GM18873 (cell line): ENCODE measurements at regions not wholly inside any gene's neighbourhood (a gene's known extent, or its start where the extent isn't known, plus 50 kb on each side); places are given as distances from the start of the nearest gene placed in this dataset.
A peak's percentile ranks its signal among the peaks of the same experiment; 100 is the strongest.

Source experiments
- ATAC-seq: cut with Tn5 transposase; IDR thresholded peaks from one replicate; pipeline ENCODE4 v1.9.1; 2021; ENCODE audit warnings: mild to moderate bottlenecking, moderate library complexity, moderate number of reproducible peaks; ENCODE audit not compliant: unreplicated experiment, low FRiP score

- ATAC-seq, result no peak
Observed at GRCh38 chr12:65540140-65540539, 261.7 kb downstream of the MSRB3 start.

DNA sequence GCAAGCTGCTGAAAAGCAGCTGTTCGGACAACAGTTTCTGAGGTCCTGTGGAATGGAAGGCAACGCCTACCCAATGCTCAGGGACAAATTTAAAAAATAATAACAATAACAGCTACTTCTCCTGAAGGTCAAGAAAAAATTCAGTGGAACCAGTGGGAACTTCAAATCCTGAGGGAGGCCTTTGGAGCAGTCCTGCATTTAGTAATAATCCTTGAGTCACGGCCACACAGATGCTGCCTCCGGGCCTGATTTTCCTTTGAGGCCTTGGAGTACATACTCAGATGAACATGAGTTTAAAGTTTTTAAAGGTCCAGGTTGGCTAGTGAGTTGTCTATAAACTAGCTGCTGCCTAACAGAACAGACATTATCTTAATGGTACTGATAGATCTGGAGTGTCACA, 268.0 kb downstream of the MSRB3 start:
- no peak for ATAC-seq

DNA sequence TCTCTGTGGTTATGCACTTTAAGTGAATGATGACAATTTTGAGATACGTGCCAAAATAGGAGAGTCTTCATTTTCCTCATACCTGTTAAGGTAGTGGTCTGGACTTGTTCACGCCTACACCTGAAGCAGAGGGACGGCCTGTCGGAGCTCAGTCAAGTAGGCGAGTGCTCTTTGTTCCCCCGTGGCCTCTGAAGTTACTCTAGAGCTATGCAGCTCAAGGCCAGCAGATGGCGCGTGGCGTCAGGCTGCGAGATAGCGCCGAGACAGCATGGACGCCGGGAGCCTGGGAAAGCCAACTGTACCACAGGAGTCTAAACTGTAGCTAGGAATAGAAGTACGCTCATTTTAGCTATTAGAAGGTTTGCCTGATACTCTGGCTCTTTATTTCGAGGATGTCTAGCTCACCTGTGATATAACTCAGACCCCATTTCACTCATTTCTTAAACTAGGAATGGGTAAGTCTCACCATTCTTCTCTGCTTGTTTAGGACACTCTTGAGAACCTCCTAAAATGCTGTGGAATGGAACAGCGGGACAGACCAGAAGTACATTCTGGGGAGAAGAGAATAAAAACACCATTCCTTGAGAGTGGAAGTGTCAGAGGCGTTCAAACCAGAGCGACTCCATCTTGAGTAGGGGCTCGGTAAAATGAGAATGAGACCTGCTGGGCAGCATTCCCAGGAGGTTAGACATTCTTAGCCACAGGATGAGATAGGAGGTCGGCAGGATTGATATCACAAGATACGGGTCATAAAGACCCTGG, 267.4 kb upstream of the HMGA2 start:
- ATAC-seq, result peak; percentile 96

DNA sequence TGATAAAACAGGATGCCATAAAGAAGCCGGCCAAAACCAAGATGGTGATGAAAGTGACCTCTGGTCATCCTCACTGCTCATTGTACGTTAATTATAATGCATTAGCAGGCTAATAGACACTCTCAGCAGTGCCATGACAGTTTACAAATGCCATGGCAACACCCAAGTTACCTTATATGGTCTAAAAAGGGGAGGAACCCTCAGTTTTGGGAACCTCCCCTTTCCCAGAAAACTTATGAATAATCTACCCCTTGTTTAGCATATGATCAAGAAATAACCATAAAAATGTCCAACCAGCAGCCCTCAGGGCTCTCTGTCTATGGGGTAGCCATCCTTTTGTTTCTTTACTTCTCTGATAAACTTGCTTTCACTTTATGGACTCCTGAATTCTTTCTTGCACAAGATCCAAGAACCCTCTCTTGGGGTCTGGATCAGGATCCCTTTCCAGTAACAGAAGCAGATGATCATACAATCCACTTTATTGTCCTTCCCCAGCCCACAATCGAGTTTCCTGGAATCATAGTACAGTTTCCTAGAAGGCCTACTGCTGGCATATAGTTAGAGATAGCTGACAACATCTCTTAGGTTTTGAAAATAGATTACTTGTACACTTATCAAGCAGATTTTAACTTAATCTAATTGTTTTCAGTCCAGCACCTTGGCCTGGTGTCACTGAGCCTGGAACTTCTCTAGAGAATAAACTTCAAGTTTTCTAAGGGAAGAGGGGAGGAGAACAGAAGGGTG, 266.7 kb upstream of the HMGA2 start:
- ATAC-seq, result no peak

DNA sequence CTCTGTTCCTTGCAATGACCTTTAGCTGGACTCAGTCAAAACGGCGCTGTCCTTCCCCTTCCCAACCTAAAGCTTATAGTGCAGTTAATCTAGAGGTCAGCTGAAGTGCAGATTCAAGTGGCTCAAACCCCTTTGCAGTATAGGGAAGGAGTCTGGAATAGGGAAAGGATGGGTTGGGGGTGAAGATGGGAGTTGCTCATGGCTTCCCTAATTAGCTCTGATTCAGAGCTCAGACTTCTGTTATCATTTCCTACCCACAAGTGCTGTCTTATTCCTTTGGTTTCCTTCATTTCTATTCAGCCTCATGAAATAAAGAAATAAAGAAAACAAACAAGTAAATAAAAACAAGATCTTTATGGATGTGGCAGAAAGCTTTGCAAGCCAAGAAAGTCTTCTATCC, 264.0 kb upstream of the HMGA2 start:
- ATAC-seq, result no peak

DNA sequence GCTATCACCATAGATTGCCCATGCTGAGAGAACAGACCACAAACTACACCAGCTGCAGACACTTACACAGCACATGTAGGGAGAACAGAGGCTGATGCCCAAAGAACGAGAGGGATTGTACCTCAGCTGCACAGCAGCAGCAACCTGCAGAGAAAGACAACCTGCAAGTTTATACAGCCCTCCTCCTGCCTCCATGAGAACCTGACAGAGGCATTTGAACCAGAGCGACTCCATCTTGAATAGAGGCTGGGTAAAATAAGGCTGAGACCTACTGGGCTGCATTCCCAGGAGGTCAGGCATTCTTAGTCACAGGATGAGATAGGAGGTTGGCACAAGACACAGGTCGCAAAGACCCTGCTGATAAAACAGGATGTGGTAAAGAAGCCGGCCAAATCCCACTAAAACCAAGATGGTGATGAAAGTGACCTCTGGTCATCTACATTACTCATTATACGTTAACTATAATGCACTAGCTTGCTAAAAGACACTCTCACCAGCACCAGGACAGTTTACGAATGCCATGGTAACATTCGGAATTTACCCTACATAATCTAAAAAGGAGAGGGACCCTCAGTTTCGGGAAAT, 262.4 kb upstream of the HMGA2 start:
- no peak for ATAC-seq

DNA sequence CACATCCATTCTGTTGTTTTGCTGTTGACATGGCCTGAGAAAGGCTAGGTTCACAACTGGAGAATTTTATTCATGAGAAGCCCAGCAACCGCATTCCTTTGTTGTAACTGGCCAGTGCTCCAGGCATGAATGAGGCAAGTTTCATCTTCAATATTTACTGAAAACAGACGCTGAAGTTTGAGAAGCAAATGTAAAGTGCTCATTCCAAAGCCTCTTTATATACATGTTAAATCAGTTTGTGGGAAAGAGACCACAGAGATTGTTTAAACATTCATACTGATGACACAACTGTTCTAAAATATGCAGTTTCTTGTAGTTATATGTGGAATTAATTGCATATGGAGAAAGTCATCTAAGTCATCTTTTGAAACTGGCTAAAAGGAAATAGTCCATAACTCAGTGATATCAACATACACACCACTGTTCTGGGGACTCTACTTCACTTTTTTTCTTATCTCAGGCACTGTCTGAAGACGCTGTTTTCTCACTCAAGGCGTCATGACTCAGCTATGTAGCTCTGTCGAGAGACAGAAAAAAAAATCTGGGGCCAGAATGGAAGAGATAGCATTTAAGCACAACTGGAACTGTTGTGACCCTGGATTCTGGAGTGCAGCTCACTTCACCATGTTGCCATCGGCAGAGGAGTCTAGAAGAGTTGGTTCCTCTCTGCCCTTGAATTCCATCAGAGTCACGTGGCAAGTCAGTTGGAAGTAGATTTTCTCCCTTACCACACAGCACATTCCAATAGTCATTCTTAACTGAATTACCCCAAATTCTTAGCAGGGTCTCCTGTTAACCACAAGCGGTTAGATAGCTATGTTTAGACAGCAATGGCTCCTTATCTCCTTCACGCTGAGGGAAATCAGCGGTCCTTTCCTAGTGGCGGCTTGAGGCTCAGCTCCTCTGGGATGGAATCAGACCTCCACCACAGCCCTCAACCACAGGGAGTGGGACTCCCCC, 258.4 kb upstream of the HMGA2 start:
- ATAC-seq, result no peak

DNA sequence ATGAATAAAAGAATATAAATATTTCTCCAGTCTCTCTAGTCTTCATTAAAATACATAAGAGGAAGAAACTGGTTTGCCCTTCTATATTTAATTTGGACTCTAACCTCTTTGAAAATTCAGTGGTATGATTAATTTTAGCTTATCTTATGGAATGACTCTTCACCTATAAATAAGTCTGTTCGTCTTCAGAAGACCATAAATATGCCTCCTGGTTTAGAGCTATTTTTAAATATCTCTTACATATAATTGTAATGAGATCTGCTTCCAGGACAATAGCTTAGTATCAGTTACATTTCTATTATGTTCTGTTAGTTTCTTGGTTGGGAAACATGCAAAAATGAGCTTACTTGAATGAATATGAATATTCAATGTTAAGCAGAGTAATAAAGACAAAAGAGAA, 257.5 kb upstream of the HMGA2 start:
- no peak for ATAC-seq

GRCh38 chr12:65567820-65568219, 256.5 kb upstream of the HMGA2 start:
- no peak for ATAC-seq

- no peak for ATAC-seq
Observed at GRCh38 chr12:65568517-65568916, 255.8 kb upstream of the HMGA2 start.

- no peak for ATAC-seq
Observed at GRCh38 chr12:65570451-65571130, 253.7 kb upstream of the HMGA2 start.

DNA sequence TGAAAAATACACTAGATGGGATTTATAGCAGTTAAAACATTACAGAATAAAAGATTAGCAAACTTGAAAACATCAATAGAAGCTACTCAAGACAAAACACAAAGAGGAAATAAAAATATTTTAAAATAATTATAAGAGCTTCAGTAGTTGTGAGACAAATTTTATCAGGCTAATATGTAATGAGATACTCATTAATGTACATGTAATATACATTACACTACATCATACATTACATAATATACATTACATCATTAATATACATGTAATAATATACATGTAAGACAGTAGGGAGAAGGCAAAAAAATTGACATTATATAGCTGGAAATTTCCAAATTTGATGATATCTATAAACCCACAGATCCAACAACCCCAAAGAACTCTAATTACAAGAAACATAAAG, 249.4 kb upstream of the HMGA2 start:
- ATAC-seq, result no peak

- no peak for ATAC-seq
Observed at GRCh38 chr12:65584016-65584415, 240.3 kb upstream of the HMGA2 start.

DNA sequence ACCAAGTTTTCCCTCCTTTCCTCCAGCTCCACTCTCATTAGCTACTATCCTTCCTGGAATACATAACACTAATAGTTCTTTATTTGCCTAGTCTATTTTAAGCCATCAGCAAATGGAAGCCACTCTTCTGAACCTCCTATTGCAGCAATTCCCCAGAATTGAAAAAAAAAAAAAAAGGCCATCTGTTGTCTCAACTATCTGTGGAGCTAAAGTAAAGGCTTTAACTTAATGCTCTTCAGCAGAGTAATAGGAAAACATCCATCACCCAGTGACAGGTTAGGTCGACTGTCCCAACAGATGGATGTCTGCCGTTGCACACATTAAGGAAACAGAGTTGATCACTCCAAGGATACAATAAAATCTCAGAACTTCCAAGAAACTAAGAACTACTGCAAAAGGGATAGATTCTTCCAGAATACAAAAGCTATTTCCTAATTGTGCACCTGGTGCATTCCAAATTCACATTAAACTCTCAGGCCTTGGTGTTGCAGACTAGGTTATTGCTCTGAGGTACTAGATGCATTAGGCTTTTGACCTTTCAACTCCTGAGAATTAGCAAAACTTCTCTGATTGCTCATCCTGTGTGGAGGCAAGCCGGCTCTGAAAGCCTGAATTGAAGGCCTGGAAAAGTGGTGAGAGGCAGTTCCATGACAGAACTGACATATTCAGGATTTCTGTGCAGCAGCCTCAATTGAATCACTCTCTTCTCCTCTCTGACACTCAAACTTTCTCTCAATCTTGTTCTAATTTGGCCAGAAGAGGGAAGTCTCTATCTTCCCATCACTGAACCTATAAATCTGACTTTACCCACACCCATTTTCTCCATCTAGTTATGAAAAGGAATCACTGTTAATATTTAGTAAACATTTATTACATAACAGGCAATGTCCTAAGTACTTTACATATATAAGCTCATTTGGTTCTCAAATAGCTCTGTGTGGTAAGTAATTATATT, 238.4 kb upstream of the HMGA2 start:
- ATAC-seq, result no peak

- no peak for ATAC-seq
Observed at GRCh38 chr12:65586796-65587195, 237.5 kb upstream of the HMGA2 start.

DNA sequence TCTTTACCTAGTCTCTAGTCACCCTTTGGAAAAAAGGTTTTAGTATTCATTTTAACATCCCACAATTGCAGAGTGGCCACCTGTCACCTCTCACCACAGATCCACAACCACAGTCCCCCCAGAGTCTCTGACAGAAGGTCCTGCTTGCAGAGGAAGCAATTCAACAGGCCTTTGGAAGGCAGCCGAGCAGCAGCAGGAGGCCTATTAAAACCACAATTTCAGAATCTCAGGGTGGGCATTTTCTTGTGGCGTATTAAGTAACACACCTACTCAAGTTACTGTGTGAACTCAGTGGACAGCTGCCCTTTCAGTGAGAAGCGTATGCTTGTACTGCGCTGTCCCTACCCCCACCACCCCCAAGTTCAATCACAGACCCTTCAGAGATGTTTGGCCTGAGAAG, 234.0 kb upstream of the HMGA2 start:
- ATAC-seq, result no peak

DNA sequence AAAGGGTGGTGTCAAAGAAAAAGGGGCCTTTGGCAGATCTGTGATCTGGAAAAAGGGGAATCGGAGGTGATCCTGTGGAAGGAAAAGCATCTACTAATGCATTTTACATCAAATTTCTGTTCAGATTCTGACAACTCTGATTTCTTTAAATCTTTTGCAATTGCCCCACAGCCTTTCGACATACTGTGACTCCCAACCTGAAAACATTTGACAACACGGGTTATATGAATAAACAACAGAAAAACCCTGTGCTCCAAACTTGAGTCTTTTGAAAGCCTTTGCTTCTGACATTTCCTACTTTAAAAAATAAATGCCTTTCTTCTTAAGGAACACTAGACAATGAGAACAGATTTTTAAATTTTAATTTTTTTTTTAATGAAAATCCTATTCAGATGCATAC, 231.9 kb upstream of the HMGA2 start:
- no peak for ATAC-seq

DNA sequence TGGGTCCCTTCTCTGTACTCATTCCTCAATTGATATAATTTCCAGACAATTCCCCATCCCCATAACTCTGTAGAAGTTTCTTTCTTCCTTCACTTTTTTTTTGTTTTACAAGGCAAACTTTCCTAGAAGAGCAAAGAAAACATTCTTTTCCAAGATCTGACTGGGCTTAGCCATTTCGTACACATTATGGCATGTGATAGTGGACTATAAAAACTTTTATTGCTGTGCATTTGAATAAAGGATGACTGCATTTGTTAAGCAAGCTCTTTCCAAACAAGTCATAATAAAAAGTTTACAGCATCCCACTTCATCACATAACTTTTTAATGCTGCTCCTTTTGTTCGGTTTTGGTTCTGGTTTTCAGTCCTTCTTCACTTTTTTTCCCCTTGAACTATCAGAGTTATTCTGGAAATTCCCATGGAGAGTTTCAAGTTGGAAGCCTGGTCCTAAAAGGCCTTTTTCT, 231.0 kb upstream of the HMGA2 start:
- no peak for ATAC-seq

DNA sequence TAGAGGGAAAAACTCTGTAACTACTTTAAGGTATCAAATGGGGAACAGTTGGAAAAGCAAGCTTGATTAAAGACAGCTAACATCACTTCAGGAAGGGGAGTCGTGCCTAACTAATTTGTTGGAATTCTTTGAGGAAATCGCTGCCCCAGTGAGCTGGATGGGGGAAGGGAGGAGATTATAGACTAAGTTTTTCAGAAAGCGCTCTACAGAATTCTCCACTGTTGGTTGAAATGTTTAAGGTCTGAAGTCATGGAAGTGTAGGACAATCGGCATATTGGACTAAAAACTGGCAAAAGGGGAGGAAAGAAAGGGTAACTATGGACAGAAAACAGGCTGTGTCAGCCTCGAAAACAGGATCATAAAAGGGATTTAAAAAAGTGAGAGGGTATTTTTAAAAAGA, 229.9 kb upstream of the HMGA2 start:
- no peak for ATAC-seq
